HepG2 (cell line): ENCODE measurements at regions not wholly inside any gene's neighbourhood (a gene's known extent, or its start where the extent isn't known, plus 50 kb on each side); places are given as distances from the start of the nearest gene placed in this dataset.

ENCODE experiments used
- ATAC-seq: fragments of 200-7000 bp; cut with Tn5 transposase; 3 replicates; pipeline ENCODE4 v1.9.1; 2020; ENCODE audit warnings: mild to moderate bottlenecking, moderate library complexity
- BruUV-seq: library from RNA; stranded (reverse); fragments of 400-500 nt; replicated peaks from 2 replicates; lab custom pipeline; 2021; lab: Mats Ljungman, UMichigan
- CTCF ChIA-PET: fragments of 300-600 bp; formaldehyde crosslinking; extraction: SDS; loops from one replicate; lab custom pipeline; 2021; ENCODE audit warnings: low total read pairs, inconsistent platforms, low intra/inter-chr PET ratio; lab: Yijun Ruan, JAX
- POLR2A ChIA-PET: fragments of 350-600 bp; sonication (Branson Sonifier 250); formaldehyde crosslinking; loops from one replicate; lab custom pipeline; 2020; ENCODE audit warnings: antibody characterized with exemption, inconsistent platforms; lab: Yijun Ruan, JAX
- DNase-seq: peaks from one replicate; pipeline ENCODE4 v3.0.0-alpha.2; 2015; ENCODE audit warnings: low spot score
- FAIRE-seq: peaks from 3 replicates; lab custom pipeline; 2011; peaks lifted over from hg19 to GRCh38; lab: Jason Lieb, UNC
- H2AFZ ChIP-seq: one replicate; pipeline ENCODE4 v1.6.1; 2011; ENCODE audit warnings: low read length, inconsistent platforms
- H3K27ac ChIP-seq: fragments of 300-600 bp; 3 replicates; pipeline ENCODE4 v1.8.0; 2011; ENCODE audit warnings: mixed run types, mild to moderate bottlenecking, mixed read lengths, low read length, inconsistent platforms; ENCODE audit not compliant: insufficient read depth; ENCODE audit errors: extremely low read length
- H3K27me3 ChIP-seq, 2 experiments: fragments of 200-600 bp in 1 of 2; 2 replicates in 1 of 2; 3 replicates in 1 of 2; pipeline versions ENCODE4 v1.6.0 to v1.8.0; 2011; ENCODE audit warnings: low read length in 2 of 2, mild to moderate bottlenecking in 2 of 2, moderate library complexity in 2 of 2, inconsistent platforms in 1 of 2; ENCODE audit not compliant: insufficient read depth in 2 of 2, control insufficient read depth in 1 of 2
- H3K36me3 ChIP-seq, 2 experiments: fragments of 200-600 bp in 1 of 2; replicated peaks in 1 of 2; 2 replicates in 1 of 2; 3 replicates in 1 of 2; pipeline versions ENCODE4 v1.5.1 to v1.8.0; 2011; ENCODE audit warnings: low read length in 2 of 2, inconsistent platforms in 1 of 2; ENCODE audit not compliant: insufficient read depth in 2 of 2, control insufficient read depth in 1 of 2
- H3K4me1 ChIP-seq: 2 replicates; pipeline ENCODE4 v1.5.1; 2012; ENCODE audit warnings: low read length, inconsistent platforms; ENCODE audit not compliant: insufficient read depth
- H3K4me2 ChIP-seq: 2 replicates; pipeline ENCODE4 v1.6.0; 2011; ENCODE audit warnings: low read depth, low read length, inconsistent platforms
- H3K4me3 ChIP-seq, 3 experiments: fragments of 200-600 bp in 1 of 3; sonication (generic), shearing (Covaris generic) in 1 of 3; replicated peaks in 1 of 3; 2 replicates each; pipeline ENCODE4 v1.5.1; 2011 to 2016; ENCODE audit warnings: low read length in 3 of 3, inconsistent platforms in 2 of 3, low read depth in 2 of 3, mild to moderate bottlenecking in 2 of 3, control low read depth in 1 of 3, mixed read lengths in 1 of 3; ENCODE audit not compliant: insufficient read depth in 1 of 3
- H3K79me2 ChIP-seq: one replicate; pipeline ENCODE4 v1.6.1; 2011; ENCODE audit warnings: low read length, inconsistent platforms; ENCODE audit not compliant: insufficient read depth
- H3K9ac ChIP-seq: 2 replicates; pipeline ENCODE4 v1.6.0; 2011; ENCODE audit warnings: mild to moderate bottlenecking, low read depth, low read length, inconsistent platforms; ENCODE audit not compliant: insufficient read depth
- H3K9me3 ChIP-seq: 2 replicates; pipeline ENCODE4 v1.5.1; 2012; ENCODE audit warnings: mild to moderate bottlenecking, low read length
- H4K20me1 ChIP-seq: 2 replicates; pipeline ENCODE4 v1.6.0; 2011; ENCODE audit warnings: inconsistent platforms, mild to moderate bottlenecking, low read length, moderate library complexity; ENCODE audit not compliant: insufficient read depth
- ARID3A ChIP-seq: IDR thresholded peaks from 2 replicates; pipeline ENCODE4 v1.6.1; 2012; ENCODE audit warnings: low read depth, low read length, improper control_type of control experiment
- ARNT ChIP-seq: fragments of 450-650 bp; IDR thresholded peaks from 2 replicates; pipeline ENCODE4 v1.6.1; 2017
- BCLAF1 ChIP-seq: fragments of 450-650 bp; IDR thresholded peaks from 2 replicates; pipeline ENCODE4 v1.6.1; 2017; ENCODE audit warnings: mild to moderate bottlenecking
- FOXA1 ChIP-seq, 2 experiments: fragments of 450-650 bp in 1 of 2; sonication (generic) in 1 of 2; formaldehyde crosslinking in 1 of 2; IDR thresholded peaks; 2 replicates each; pipeline versions ENCODE4 v1.4.0 to v1.6.1; 2016 to 2020; ENCODE audit warnings: missing genetic modification reagents in 1 of 2
- GLI4 ChIP-seq: sonication (generic); formaldehyde crosslinking; IDR thresholded peaks from 2 replicates; pipeline ENCODE4 v1.5.1; 2020; ENCODE audit warnings: missing genetic modification reagents, mild to moderate bottlenecking, moderate library complexity, borderline replicate concordance
- KDM4B ChIP-seq: sonication (generic); formaldehyde crosslinking; IDR thresholded peaks from 2 replicates; pipeline ENCODE4 v1.4.0; 2020; ENCODE audit warnings: missing genetic modification reagents
- MIXL1 ChIP-seq: IDR thresholded peaks from 2 replicates; pipeline ENCODE4 v1.6.1; 2016
- NFKB2 ChIP-seq: sonication (generic); formaldehyde crosslinking; IDR thresholded peaks from 2 replicates; pipeline ENCODE4 v1.4.0; 2020; ENCODE audit warnings: missing genetic modification reagents, borderline replicate concordance
- REPIN1 ChIP-seq: sonication (generic); formaldehyde crosslinking; IDR thresholded peaks from 2 replicates; pipeline ENCODE4 v1.8.0; 2022; ENCODE audit warnings: missing genetic modification reagents, low read depth, mild to moderate bottlenecking, borderline replicate concordance
- RFX5 ChIP-seq: IDR thresholded peaks from 2 replicates; pipeline ENCODE4 v1.6.1; 2011; ENCODE audit warnings: low read depth, low read length, improper control_type of control experiment
- THAP7 ChIP-seq: sonication (generic); formaldehyde crosslinking; IDR thresholded peaks from 2 replicates; pipeline ENCODE4 v1.8.1; 2023; ENCODE audit warnings: mild to moderate bottlenecking, missing genetic modification reagents
- ZNF432 ChIP-seq: sonication (generic); formaldehyde crosslinking; IDR thresholded peaks from 2 replicates; pipeline ENCODE4 v1.5.0; 2020; ENCODE audit warnings: missing genetic modification reagents, mild to moderate bottlenecking, borderline replicate concordance
- ZSCAN30 ChIP-seq: sonication (generic); formaldehyde crosslinking; IDR thresholded peaks from 2 replicates; pipeline ENCODE4 v1.5.0; 2020; ENCODE audit warnings: mild to moderate bottlenecking, missing genetic modification reagents
- WGBS: methylation state at CpG from one replicate; pipeline ENCODE4 v1.1.6; 2017; ENCODE audit warnings: low lambda C conversion rate; 5-methylcytosine and 5-hydroxymethylcytosine counted together
- in situ Hi-C: cut with HindIII; loops from 2 replicates; pipeline ENCODE4 v1.10.0; 2017; ENCODE audit warnings: low pct_unique_long_range_greater_than_20kb; ENCODE audit not compliant: extremely low pct_ligation_motif_present
- intact Hi-C: fragments of 100-400 bp; cut with micrococcal nuclease; formaldehyde crosslinking; loops from one replicate; pipeline ENCODE4 v1.10.0; 2022; ENCODE audit not compliant: unreplicated experiment
- TF ChIP-seq, protein P1 (sequence below): sonication (generic); formaldehyde crosslinking; IDR thresholded peaks from 2 replicates; pipeline ENCODE4 v1.8.0; 2022; ENCODE audit warnings: missing genetic modification reagents, mild to moderate bottlenecking, inconsistent platforms, borderline replicate concordance
- TF ChIP-seq, protein P2 (sequence below), 2 experiments: fragments of 450-650 bp in 1 of 2; sonication (generic) in 1 of 2; formaldehyde crosslinking; IDR thresholded peaks; 2 replicates each; pipeline versions ENCODE4 v1.5.0 to v1.8.0; 2020 to 2022; ENCODE audit warnings: mild to moderate bottlenecking in 1 of 2, missing genetic modification reagents in 1 of 2
- TF ChIP-seq, protein P3 (sequence below): sonication (generic); formaldehyde crosslinking; IDR thresholded peaks from 2 replicates; pipeline ENCODE4 v1.8.1; 2023; ENCODE audit warnings: mild to moderate bottlenecking, moderate library complexity, missing genetic modification reagents

GRCh38 chr12:115364921-115365320 lies 680.9 kb upstream of the TBX3 start:
- no peaks in the 10 kb centered on the region for H3K9me3 ChIP-seq
- peaks cover 44% of the 10 kb centered on the region for H3K4me1 ChIP-seq
- CTCF ChIA-PET = no interaction called here
- H4K20me1 ChIP-seq = no peaks in the 10 kb centered on the region
- H2AFZ ChIP-seq = no peak overlapping the region
- 1% methylated on average over 3 of the region's 3 CpGs for WGBS
- H3K4me2 ChIP-seq = no peak overlapping the region
- no peak overlapping the region for H3K9ac ChIP-seq
- FAIRE-seq (no peak), ATAC-seq (no peak), DNase-seq (no peak)
- POLR2A ChIA-PET = no interaction called here
- in situ Hi-C loops (no loop called here), intact Hi-C loops (no loop called here)
- H3K4me3 ChIP-seq = no peak overlapping the region
- H3K79me2 ChIP-seq = no peaks in the 10 kb centered on the region
- TF ChIP-seq NFKB2 (CRISPR knock-in tag) = no peak
- no peak for TF ChIP-seq ARID3A
- no peak for TF ChIP-seq ZSCAN30 (CRISPR knock-in tag)
- no peak for TF ChIP-seq BCLAF1
- TF ChIP-seq ARNT = no peak
- TF ChIP-seq THAP7 (CRISPR knock-in tag) = no peak
- no peak for TF ChIP-seq GLI4
- no peak for TF ChIP-seq RFX5
- TF ChIP-seq KDM4B (CRISPR knock-in tag) = no peak
- TF ChIP-seq REPIN1 = no peak
- TF ChIP-seq, protein P1, sequence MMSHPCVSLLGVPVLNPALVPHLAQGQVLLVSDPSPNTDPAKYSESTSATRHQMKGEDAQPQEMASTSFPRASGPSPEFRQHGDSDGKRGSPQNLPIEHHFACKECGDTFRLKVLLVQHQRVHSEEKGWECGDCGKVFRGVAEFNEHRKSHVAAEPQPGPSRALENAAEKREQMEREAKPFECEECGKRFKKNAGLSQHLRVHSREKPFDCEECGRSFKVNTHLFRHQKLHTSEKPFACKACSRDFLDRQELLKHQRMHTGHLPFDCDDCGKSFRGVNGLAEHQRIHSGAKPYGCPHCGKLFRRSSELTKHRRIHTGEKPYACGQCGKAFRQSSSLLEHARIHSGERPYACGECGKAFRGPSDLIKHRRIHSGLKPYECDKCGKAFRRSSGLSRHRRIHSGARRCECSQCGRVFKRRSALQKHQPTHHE = no peak
- no peak for TF ChIP-seq MIXL1 (CRISPR knock-in tag)
- TF ChIP-seq ZNF432 (CRISPR knock-in tag) = no peak
- TF ChIP-seq, protein P2, sequence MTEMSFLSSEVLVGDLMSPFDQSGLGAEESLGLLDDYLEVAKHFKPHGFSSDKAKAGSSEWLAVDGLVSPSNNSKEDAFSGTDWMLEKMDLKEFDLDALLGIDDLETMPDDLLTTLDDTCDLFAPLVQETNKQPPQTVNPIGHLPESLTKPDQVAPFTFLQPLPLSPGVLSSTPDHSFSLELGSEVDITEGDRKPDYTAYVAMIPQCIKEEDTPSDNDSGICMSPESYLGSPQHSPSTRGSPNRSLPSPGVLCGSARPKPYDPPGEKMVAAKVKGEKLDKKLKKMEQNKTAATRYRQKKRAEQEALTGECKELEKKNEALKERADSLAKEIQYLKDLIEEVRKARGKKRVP (CRISPR knock-in tag; IDR thresholded peaks at IDR 0.05) = no peak
- no peak for TF ChIP-seq FOXA1 (IDR thresholded peaks at IDR 0.05)
- TF ChIP-seq FOXA1 (CRISPR knock-in tag; IDR thresholded peaks at IDR 0.05) = no peak
- TF ChIP-seq, protein P3, sequence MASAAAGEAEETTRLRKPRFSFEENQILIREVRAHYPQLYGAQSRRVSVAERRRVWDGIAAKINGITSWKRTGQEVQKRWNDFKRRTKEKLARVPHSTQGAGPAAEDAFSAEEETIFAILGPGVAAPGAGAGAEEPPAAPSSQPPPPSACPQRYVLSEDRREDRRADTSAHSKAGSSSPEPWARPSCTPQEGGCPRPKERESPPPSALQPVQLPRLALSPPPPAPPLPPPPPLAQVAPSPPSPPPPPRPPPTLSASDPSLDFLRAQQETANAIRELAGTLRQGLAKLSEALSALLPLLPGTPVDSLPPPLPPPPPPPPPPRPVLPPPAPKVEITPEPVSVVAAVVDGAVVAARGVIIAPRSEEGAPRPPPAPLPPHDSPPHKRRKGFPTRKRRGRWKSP (CRISPR knock-in tag) = no peak
- no peaks in the 10 kb centered on the region for H3K27me3 ChIP-seq
- H3K27ac ChIP-seq = no peak overlapping the region
- H3K36me3 ChIP-seq = no peaks in the 10 kb centered on the region
- no TSS peak for BruUV-seq
